Chondrocyte (in vitro differentiated cells): ENCODE measurements at regions not wholly inside any gene's neighbourhood (a gene's known extent, or its start where the extent isn't known, plus 50 kb on each side); places are given as distances from the start of the nearest gene placed in this dataset.

ENCODE experiments used
- DNase-seq: peaks from one replicate; pipeline ENCODE4 v3.0.0; 2021; ENCODE audit warnings: mixed read lengths, low spot score
- H3K27ac Mint-ChIP-seq: one replicate; pipeline ENCODE4 v1.8.0; 2021; ENCODE audit warnings: mild to moderate bottlenecking, moderate library complexity, mixed read lengths; ENCODE audit not compliant: unreplicated experiment
- H3K27me3 Mint-ChIP-seq: 2 replicates; pipeline ENCODE4 v1.8.0; 2021; ENCODE audit warnings: low read depth, mixed read lengths
- H3K36me3 Mint-ChIP-seq: 2 replicates; pipeline ENCODE4 v1.8.0; 2021; ENCODE audit warnings: low read depth, mixed read lengths
- H3K4me1 Mint-ChIP-seq: 2 replicates; pipeline ENCODE4 v1.8.0; 2021; ENCODE audit warnings: low read depth, mild to moderate bottlenecking, mixed read lengths
- H3K4me3 Mint-ChIP-seq: one replicate; pipeline ENCODE4 v1.8.0; 2021; ENCODE audit warnings: mild to moderate bottlenecking, moderate library complexity, mixed read lengths; ENCODE audit not compliant: unreplicated experiment
- H3K9me3 Mint-ChIP-seq: 2 replicates; pipeline ENCODE4 v1.8.0; 2021; ENCODE audit warnings: low read depth, mixed read lengths
- TF ChIP-seq, protein P1 (sequence below): fragments of 200-600 bp; sonication (generic); IDR thresholded peaks from 2 replicates; pipeline ENCODE4 v1.5.0; 2021; ENCODE audit warnings: antibody characterized with exemption, mild to moderate bottlenecking, moderate library complexity

GRCh38 chr15:39468828-39469227, 112.1 kb upstream of the THBS1 start:
- H3K27me3 Mint-ChIP-seq: no peaks in the 10 kb centered on the region
- H3K36me3 Mint-ChIP-seq: peaks cover 2% of the 10 kb centered on the region
- H3K4me3 Mint-ChIP-seq: no peak overlapping the region
- peaks cover 3% of the 10 kb centered on the region for H3K4me1 Mint-ChIP-seq
- H3K27ac Mint-ChIP-seq: no peak overlapping the region
- TF ChIP-seq, protein P1, sequence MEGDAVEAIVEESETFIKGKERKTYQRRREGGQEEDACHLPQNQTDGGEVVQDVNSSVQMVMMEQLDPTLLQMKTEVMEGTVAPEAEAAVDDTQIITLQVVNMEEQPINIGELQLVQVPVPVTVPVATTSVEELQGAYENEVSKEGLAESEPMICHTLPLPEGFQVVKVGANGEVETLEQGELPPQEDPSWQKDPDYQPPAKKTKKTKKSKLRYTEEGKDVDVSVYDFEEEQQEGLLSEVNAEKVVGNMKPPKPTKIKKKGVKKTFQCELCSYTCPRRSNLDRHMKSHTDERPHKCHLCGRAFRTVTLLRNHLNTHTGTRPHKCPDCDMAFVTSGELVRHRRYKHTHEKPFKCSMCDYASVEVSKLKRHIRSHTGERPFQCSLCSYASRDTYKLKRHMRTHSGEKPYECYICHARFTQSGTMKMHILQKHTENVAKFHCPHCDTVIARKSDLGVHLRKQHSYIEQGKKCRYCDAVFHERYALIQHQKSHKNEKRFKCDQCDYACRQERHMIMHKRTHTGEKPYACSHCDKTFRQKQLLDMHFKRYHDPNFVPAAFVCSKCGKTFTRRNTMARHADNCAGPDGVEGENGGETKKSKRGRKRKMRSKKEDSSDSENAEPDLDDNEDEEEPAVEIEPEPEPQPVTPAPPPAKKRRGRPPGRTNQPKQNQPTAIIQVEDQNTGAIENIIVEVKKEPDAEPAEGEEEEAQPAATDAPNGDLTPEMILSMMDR: no peak
- peaks cover 4% of the 10 kb centered on the region for H3K9me3 Mint-ChIP-seq
- no peak for DNase-seq

DNA sequence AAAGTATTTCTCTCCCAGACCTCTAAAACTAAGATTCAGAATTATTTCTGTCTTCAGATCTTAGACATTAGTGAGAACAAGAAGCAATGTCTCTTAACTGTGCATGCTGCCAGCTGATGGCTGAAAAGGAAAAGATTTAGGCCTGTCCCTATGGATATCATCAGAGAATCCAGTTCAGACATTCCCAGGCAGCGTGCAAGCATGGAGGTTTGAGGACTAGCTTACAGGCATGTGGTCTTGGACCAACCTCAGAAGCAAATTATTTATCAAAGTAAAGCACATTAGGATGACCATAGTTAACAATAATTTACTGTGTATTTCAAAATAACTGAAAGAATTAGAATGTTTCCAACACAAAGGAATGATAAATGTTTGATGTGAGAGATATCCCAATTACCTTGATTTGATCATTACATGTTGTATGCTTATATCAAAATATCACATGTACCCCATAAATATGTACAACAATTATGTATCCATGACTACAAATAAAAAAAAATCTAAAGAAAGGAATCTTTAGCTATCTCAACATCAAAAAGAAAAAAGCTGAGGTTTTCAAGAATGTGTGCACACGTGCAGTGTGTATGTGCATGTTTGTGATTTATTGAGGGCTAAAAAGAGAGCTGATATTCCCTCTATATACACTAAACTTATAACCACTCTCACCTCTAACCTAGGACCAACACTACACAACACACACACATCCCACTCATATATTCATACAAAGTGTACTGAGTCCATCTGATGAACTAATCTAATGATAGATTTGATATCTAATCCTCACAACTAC, 108.9 kb upstream of the THBS1 start:
- H3K9me3 Mint-ChIP-seq: no peaks in the 10 kb centered on the region
- no peak for DNase-seq
- H3K4me3 Mint-ChIP-seq: no peak overlapping the region
- H3K27me3 Mint-ChIP-seq: no peaks in the 10 kb centered on the region
- no peaks in the 10 kb centered on the region for H3K36me3 Mint-ChIP-seq
- H3K27ac Mint-ChIP-seq: no peak overlapping the region
- TF ChIP-seq, protein P1: no peak
- H3K4me1 Mint-ChIP-seq: peaks cover 9% of the 10 kb centered on the region

GRCh38 chr15:39472621-39473297, 108.1 kb upstream of the THBS1 start:
- H3K36me3 Mint-ChIP-seq: no peaks in the 10 kb centered on the region
- TF ChIP-seq, protein P1: no peak
- no peak overlapping the region for H3K27ac Mint-ChIP-seq
- peaks cover 13% of the 10 kb centered on the region for H3K4me1 Mint-ChIP-seq
- no peaks in the 10 kb centered on the region for H3K27me3 Mint-ChIP-seq
- H3K4me3 Mint-ChIP-seq: no peak overlapping the region
- H3K9me3 Mint-ChIP-seq: no peaks in the 10 kb centered on the region
- no peak for DNase-seq

GRCh38 chr15:39473298-39473947, 107.5 kb upstream of the THBS1 start:
- TF ChIP-seq, protein P1: no peak
- Mint-ChIP-seq H3K4me1 (peaks cover 13% of the 10 kb centered on the region), H3K36me3 (no peaks in the 10 kb centered on the region), H3K27ac (no peak overlapping the region), H3K4me3 (no peak overlapping the region), H3K27me3 (no peaks in the 10 kb centered on the region), H3K9me3 (no peaks in the 10 kb centered on the region)
- DNase-seq: no peak

- H3K9me3 Mint-ChIP-seq: no peaks in the 10 kb centered on the region
- TF ChIP-seq, protein P1: no peak
- no peak overlapping the region for H3K4me3 Mint-ChIP-seq
- no peaks in the 10 kb centered on the region for H3K27me3 Mint-ChIP-seq
- H3K36me3 Mint-ChIP-seq: no peaks in the 10 kb centered on the region
- H3K27ac Mint-ChIP-seq: no peak overlapping the region
- DNase-seq: no peak
- H3K4me1 Mint-ChIP-seq: peaks cover 10% of the 10 kb centered on the region
Observed at GRCh38 chr15:39474657-39475056, 106.2 kb upstream of the THBS1 start.
